ENCODE measurements at regions not wholly inside any gene's neighbourhood (a gene's known extent, or its start where the extent isn't known, plus 50 kb on each side); places are given as distances from the start of the nearest gene placed in this dataset.

GRCh38 chr5:175163586-175164275 lies 280.3 kb downstream of the DRD1 start:
- DNase-seq: no peak

- DNase-seq: no peak
Observed at GRCh38 chr5:175162036-175162435, 281.9 kb downstream of the DRD1 start.

GRCh38 chr5:175159956-175160355 lies 284.0 kb downstream of the DRD1 start:
- no peak for DNase-seq

- no peak for DNase-seq
Observed at GRCh38 chr5:175148636-175149172, 295.3 kb downstream of the DRD1 start.

- no peak for DNase-seq
Observed at GRCh38 chr5:175146733-175147132, 297.2 kb downstream of the DRD1 start.

- DNase-seq: no peak
Observed at GRCh38 chr5:175141421-175141820, 302.6 kb downstream of the DRD1 start.

- DNase-seq: no peak
Observed at GRCh38 chr5:175133185-175133584, 310.8 kb downstream of the DRD1 start.

GRCh38 chr5:175131432-175131831 lies 312.6 kb downstream of the DRD1 start:
- DNase-seq: no peak

GRCh38 chr5:175129619-175130018 lies 314.4 kb downstream of the DRD1 start:
- DNase-seq: no peak

GRCh38 chr5:175129121-175129520 lies 314.9 kb downstream of the DRD1 start:
- no peak for DNase-seq

- DNase-seq: no peak
Observed at GRCh38 chr5:175124821-175125220, 319.2 kb downstream of the DRD1 start.

GRCh38 chr5:175124251-175124813 lies 319.6 kb downstream of the DRD1 start:
- DNase-seq: no peak

GRCh38 chr5:175123542-175123941 lies 320.4 kb downstream of the DRD1 start:
- no peak for DNase-seq

- DNase-seq: no peak
Observed at GRCh38 chr5:175121457-175121856, 322.5 kb downstream of the DRD1 start.

GRCh38 chr5:175120412-175120811 lies 323.6 kb downstream of the DRD1 start:
- no peak for DNase-seq

- no peak for DNase-seq
Observed at GRCh38 chr5:175118700-175119309, 325.2 kb downstream of the DRD1 start.

GRCh38 chr5:175116466-175117048 lies 327.4 kb downstream of the DRD1 start:
- DNase-seq: no peak

- DNase-seq: no peak
Observed at GRCh38 chr5:175115831-175116230, 328.2 kb downstream of the DRD1 start.

- no peak for DNase-seq
Observed at GRCh38 chr5:175113947-175114346, 330.0 kb downstream of the DRD1 start.

GRCh38 chr5:175109058-175109755 lies 334.8 kb downstream of the DRD1 start:
- no peak for DNase-seq

GRCh38 chr5:175107865-175108264 lies 336.1 kb downstream of the DRD1 start:
- DNase-seq: no peak

GRCh38 chr5:175107028-175107588 lies 336.9 kb downstream of the DRD1 start:
- no peak for DNase-seq

GRCh38 chr5:175104677-175105076 lies 339.3 kb downstream of the DRD1 start:
- no peak for DNase-seq
